ENCODE measurements at regions not wholly inside any gene's neighbourhood (a gene's known extent, or its start where the extent isn't known, plus 50 kb on each side); places are given as distances from the start of the nearest gene placed in this dataset.

DNA sequence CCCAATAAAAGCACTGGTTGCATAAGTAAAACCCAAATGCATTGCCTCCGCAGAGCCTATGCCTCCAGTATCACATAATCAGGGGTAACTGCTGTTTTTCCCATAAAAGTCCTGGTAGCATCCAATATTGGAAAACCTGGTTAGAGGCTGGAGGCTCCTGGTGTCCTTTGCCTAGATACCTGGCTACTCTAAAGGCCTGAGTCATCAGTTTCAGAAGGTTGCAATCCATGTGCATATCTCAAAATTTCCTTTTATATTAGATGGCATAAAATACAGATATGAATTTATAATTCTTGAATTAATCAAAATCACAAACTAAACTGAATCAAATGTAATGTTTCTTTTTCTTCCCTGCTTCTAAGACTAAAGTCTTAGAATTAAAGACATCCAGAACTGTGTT lies 164.2 kb upstream of the DCN start:
- DNase-seq (ENCODE audit: low read depth in 2 of 3, low spot score in 1 of 3) = no peak

DNA sequence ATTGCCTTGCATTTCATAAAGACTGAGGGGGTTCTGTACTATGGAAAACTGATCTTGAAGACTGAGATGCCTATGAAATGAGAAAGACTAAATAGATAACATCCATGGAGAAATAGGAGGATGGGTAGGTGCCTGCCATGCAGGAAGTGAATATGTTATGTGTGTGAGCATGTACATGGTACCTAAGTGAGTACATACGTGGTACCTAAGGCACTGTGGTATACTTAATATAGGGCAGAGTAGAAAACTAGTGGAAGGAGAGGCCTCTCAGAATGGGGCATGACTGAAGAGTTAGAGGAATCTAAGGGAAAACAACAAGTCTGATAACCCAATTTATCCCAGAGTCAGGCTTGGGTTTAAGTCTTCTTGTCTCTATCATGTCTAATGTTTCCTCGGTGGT lies 161.8 kb upstream of the DCN start:
- DNase-seq (ENCODE audit: low read depth in 2 of 3, low spot score in 1 of 3) = no peak

DNA sequence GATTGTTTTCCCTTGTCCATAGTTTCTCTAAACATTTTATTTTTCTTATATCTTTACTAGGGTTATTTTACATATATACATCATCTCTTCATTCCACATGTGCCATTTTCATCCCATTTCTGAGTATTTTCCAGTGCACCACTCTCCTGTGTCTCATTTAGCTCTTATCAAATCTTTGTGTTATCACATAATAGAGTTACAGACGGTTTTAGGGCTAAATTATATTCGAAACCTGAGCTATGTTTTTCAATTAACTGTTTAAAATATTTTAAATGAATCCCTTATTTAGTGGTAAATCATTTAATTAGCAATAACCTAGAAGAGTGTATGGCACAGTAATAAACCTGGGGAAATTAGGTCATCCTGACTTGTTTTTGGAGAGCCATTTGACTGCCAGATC lies 160.4 kb upstream of the DCN start:
- no peak for DNase-seq (ENCODE audit: low read depth in 2 of 3, low spot score in 1 of 3)

DNA sequence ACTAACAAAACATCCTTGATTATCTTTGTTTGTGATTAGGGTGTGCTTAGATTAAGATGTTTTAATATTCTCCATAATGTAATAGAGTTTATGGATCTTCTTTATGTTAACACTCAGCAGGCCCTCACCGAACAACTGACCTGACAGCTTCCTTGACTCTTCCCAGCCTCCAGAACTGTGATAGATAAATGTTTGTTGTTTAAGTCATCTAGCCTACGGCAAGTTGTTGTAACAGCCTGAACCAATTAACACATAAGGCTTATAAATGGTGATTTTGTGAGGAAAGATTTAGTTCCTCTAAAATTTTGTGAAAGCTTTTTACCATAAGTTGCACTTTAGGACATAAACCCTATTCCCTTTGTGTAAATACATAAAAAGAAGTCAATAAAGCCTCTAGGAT lies 156.5 kb upstream of the DCN start:
- no peak for DNase-seq (ENCODE audit: low read depth in 2 of 3, low spot score in 1 of 3)

DNA sequence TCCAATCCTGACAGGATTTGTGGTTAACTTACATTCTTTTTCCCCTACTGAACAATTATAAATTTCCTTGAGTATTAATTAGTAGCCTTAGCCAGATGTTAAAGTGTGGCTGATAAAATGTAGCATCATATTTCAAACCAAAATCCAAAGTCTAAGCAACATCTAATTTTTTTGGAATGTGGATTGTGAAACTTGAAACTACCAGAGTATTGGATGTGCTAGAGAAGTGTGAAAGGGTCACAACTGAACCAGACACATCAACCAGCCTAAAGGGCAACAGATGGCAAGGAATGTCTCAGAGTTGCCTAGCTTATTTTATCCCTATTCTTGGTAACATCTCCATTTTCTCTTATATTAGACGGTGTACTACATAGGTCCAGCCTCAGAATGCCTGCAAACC lies 153.1 kb upstream of the DCN start:
- no peak for DNase-seq (ENCODE audit: low read depth in 2 of 3, low spot score in 1 of 3)

DNA sequence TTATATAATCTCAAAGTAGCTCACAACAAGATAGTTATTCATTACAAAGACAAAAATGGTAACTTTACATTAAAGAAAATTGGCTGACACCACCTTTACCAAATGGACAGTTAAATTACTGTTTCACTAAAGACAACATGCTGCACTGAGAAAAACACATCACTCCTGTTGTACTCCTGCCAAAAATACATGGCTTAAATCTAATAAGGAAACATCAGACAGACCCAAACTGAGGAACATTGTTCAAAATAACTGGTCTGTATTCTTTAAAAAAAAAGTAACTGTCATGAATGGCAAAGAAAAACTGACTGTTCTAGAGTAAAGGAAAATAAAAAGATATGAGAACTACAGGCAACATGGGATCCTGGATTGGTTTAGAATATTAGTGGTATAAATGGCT lies 151.3 kb upstream of the DCN start:
- no peak for DNase-seq (ENCODE audit: low read depth in 2 of 3, low spot score in 1 of 3)

DNA sequence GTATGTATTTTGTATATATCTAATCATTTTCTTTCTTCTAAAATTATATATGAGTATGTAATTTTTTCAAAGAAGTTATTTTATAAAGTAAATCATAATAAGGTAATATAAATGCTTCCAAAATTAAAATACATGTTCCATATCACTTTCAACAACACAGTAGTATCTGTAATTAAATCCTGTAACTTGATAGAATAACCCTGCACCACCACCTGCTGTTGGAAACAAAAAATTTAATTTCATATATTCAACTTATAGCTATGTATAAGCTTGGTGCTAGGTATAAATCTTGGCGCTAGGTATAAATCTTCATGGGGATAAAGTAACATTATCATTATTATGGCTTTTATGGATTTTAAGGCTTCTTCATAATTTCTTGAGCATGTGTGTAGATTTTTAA lies 149.7 kb upstream of the DCN start:
- no peak for DNase-seq (ENCODE audit: low read depth in 2 of 3, low spot score in 1 of 3)

DNA sequence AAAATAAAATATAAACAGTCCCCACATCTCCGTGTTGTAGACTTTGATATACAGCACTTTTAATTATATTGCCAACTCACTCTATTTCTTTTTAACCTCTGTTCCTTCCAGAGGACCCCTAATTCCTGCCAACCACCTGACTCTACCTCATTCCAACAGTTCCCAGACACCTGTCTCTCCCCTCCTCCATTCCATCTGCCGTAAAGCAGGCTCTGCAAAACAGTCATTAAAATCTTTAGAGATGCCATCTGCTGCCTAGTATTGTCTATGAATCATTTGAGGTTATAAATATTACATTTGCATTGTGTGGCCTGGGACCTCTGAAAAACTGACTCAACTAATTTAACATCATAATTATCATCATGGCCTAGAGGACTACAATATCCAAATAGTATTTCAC lies 148.8 kb upstream of the DCN start:
- DNase-seq (ENCODE audit: low read depth in 2 of 3, low spot score in 1 of 3) = no peak

DNA sequence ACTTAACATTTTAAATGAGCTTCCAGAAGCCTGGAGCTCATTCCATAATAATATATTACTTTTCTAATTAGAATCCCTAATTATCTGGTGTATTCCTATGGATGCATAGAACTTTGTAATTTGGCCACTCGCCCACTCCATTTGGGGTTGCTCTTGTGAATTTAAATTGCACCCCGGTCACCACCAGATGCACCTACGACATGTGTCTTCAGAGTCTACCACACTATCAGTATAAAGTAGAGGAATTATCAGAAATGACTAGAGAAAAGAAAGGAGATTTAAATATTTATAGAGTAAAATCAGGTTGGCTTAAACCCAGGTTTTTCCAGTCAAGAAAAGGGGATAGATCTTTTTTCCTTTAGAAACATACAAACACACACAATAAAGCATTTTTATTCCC lies 145.8 kb upstream of the DCN start:
- no peak for DNase-seq (ENCODE audit: low read depth in 2 of 3, low spot score in 1 of 3)

DNA sequence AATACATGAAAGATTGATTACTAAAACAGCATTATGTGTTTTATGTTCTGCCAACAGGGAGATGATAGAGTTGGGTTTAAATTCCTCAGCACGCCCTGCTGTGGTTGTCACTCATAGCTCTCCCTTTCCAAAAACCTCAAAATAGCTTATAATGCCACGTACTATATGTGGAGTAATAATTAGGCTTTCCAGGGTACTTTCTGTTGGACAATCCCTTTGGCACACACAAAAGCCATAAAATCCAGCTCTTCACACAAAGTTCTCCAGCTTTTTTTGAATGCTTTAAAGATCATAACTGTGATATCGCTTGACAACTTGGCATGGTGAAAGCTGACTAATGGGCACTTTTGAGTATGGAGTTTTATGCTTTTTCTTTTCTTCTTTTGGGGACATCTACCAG lies 145.3 kb upstream of the DCN start:
- DNase-seq (ENCODE audit: low read depth in 2 of 3, low spot score in 1 of 3) = no peak

DNA sequence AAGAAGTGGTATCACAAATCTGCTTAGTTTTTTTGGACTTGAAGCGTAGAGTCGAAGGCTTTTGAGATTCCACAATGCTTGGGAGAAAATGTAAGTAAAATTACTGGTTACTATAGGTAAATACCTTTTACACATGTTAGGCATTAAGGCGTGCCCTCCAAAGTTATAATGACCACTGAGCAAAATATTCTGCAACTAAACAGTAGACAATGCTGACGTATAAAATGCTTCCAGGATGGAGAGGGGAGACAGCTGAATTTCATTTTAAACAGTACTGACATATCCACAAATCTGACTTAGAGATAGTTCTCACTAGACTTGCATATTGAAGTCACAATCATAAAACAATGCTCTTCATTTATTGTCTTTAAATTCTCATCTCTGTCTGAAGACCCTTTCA lies 144.5 kb upstream of the DCN start:
- no peak for DNase-seq (ENCODE audit: low read depth in 2 of 3, low spot score in 1 of 3)

DNA sequence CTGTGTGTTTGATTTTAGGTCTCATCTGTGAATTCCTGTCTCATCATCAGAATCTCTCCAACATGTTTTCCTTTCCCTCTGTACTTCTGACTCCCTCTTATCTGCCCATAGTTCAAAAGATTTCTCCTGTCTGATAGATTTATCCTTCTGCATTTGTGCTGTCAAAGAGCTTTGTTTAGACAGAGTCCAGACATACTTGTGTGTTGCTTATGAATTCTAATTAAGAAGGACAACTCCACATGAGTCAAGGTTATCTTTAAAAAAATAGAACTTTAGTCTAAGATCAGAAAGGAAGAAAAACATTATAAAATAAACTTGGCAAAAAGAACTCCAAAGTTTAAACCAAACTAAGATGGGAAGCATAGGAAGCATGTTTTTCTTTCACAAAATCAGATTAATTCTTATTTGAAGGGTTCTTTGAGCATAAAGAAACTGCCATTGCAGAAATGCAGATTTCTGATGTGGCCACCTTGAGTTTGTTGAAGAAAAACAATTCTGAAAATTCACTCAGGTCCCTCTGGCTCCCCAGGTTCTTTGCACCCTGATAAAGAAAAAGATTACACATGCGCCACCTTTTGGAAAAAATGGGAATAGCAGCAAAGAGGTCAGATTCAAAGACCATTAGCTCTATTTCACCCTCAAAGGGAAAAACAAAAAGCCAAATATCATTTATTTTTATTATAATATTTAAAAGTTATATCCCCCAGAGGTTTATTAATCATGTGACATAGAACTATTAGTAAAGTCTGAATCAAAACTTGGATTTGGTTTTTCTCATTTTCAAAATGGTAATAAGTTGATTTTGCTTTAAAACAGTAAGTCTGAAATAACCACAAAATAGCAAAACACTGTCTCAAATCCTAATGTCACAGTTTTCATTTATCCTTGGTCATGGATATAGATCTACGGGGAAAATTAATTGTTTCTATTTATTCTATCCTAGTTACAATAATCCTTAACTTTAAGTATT lies 143.7 kb upstream of the DCN start:
- peak; percentile 3 to 69 (median 7) for DNase-seq (ENCODE audit: low read depth in 2 of 3, low spot score in 1 of 3)

DNA sequence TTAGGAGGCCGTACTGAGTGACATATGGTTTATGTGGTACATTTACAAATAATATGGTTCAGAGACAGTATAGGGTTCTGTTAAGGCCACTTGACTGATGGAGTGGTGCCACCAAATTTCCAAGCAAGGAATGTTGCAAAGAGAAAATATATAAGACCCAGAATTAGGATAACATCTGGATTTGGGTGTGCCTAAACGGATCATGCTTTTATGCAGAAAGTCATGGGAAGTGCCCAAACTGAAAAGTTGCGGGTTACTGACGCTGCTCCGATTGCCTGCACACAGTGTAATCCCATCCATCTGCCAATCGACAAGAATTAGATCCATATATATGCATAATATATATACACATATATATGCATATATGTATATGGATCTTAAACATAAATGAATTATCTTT lies 138.4 kb upstream of the DCN start:
- DNase-seq (ENCODE audit: low read depth in 2 of 3, low spot score in 1 of 3) = no peak

DNA sequence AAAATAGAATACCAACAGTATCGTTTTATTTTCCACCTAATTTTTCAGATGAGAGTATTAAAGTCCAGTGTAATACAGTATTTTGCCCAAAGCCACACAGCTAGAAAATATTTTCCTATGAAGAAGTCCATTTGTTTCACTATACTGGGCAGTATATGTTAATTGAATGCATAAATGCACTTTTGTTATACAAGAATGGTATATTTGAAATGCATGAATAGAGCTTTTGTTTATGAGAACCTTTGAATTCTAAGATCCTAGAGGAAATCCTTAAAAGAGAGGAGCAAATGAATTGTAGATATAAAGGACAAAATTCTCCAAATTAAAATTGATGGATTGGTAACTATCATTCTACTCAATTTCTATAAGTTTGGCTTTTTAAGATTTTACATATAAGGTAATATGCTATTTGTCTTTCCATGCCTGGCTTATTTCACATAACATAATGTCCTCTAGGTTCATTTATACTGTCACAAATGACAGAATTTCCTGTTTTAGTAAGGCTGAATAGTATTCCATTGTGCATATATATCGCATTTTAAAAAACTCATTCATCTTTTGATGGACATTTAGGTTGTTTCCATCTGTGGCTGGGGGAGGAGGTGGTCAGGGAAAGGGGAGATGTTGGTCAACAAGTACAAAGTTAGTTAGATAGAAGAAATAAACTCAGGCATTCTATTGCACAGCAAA lies 136.6 kb upstream of the DCN start:
- no peak for DNase-seq (ENCODE audit: low read depth in 2 of 3, low spot score in 1 of 3)

DNA sequence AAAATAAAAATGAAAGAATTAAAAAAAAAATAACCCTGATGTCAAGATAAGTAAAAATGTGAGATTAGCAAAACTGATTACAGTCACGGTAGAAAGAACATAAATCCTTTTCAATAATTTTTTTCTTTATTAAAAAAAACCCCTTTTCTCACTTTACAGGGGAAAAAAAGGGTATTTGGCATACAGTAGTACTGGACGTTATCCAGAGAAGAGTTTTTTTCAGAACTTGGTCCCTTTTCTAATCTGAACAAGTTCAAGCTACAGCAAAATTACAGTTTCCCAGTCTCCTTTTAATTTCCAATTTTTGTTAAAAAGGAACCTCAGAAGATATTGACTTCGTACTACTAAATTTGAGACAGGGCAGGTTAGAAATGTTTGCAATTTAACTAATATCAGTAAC lies 134.7 kb upstream of the DCN start:
- no peak for DNase-seq (ENCODE audit: low read depth in 2 of 3, low spot score in 1 of 3)

DNA sequence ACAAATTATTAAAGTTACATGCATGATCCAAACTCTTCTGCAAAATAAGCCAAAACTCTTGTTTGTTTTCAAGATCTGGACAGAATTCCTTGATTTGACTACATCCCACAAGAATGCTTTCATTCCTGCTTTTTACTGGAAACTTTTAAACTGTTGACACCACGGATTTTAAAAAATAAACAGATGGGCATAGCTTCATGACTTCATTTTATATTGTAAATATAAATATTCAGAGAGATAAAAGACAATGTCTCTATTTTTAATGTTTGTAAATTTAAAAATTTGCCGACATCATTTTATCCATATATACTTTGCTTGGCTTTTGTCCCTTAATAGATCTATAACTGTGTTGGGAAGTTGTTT lies 134.3 kb upstream of the DCN start:
- no peak for DNase-seq (ENCODE audit: low read depth in 2 of 3, low spot score in 1 of 3)

DNA sequence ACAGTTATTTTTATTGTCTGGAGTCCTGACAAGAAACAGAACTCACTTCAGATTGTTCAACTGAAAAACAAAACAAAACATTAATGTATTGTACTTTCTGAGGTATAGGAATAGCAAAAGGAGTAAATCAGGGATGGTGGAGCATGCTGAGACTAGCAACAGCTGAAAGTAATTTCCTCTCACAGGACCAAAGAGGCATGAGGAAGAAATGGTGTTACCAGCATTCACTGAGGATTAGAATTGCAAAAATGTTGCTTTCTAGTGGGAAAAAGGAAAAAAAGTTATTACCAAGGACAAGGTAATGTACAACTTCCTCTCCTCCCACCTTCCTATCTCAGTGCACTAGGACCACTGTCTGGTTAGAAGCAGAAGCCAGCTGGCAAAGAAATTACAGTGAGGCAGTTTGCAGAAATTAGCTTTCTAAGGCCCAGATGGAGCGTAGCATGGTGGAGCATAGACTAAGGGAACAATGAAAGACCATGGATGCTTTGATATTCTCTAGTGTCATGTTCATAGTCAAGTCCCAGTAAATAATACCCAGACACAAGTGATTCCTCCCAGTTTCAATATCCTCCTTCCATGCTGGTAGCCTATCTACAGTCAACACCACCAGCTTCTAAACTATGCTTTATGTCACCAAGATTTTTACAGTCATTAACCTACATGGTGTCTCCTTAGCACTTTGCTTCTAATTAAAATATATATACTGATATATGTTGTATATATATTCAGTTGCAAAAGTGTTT lies 133.7 kb upstream of the DCN start:
- DNase-seq (ENCODE audit: low read depth in 2 of 3, low spot score in 1 of 3) = no peak

DNA sequence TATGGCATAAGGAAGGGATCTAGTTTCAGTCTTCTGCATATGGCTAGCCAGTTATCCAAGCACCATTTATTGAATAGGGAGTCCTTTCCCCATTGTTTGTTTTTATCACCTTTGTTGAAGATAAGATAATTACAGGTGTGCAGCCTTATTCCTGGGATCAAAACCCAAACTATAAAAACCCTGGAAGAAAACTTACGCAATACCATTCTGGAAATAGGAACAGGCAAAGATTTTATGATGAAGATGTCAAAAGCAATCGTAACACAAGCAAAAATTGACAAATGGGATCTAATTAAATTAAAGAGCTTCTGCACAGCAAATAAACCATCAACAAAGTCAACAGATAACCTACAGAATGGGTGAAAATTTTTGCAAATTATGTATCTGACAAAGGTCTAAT lies 128.5 kb upstream of the DCN start:
- DNase-seq (ENCODE audit: low read depth in 2 of 3, low spot score in 1 of 3) = no peak

DNA sequence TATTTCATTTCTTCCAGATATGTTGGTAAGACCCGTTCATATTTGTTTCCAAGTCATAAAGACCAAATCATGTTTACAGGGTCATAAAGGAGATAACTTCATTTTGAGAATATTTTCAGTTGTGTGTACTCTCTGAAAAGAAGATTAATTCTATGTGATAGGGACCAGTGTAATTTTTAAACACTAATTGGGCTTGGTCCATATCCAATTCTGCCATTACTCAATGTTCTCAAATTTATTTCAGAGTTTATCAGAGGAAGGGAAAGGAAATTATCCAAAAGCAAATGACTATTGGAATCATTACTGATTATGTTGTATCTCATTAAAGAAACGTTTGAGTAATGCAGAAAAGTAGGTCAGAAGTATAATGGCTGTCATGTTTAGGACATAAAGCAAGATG lies 126.8 kb upstream of the DCN start:
- DNase-seq (ENCODE audit: low read depth in 2 of 3, low spot score in 1 of 3) = no peak

DNA sequence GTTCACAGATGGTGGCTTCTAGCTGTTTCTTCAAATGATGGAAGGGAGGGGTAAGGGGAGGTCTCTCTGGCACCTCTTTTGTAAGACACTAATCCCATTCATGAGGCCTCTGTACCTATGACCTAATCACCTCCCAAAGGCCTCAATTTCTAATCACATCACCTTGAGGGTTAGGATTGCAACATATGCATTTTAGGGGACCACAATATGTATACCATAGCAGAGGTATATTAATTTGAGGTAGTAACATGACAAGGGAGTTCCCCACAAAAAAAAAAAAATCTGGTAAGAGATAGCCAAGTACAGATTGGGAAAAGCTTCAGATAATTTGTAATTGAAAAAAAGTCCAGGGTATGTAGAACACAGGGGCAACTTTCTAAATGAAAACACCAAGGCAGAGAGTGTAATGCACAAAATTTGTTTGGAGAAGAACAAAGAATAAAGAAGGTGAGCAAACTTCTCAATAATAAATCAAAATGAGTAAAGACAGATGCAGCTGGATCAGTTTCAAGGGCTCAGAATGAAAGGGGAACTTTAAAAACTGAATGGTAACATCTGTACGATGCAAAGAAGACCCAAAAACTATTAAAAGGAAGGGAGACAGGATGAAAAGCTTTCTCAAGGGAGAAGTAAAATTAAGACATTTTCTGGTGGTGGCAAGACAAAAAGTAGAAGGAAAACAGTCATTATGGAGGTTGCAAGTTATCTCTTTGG lies 125.5 kb upstream of the DCN start:
- no peak for DNase-seq (ENCODE audit: low read depth in 2 of 3, low spot score in 1 of 3)

DNA sequence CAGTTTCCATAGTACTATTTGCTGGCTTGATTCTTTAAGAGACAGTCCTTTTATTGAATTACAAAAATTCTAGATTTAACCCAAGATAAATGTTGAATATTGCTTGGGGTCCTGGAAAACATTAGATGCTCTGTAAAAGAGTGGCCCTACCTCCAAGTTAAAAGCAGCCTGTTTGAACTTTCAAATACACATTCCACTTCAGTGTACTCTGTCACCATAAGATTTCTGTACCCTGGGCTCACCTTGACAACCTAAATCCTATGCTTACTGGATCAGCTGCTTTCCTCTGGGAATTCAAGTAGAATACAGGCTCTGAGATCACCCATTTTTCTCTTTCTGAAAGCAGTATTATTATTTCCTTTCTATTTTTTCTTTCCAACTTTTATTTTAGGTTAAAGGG lies 107.7 kb upstream of the DCN start:
- DNase-seq (ENCODE audit: low read depth in 2 of 3, low spot score in 1 of 3) = no peak

Data from stimulated activated CD4-positive, alpha-beta T cell treated with anti-CD3 and anti-CD28 coated beads, Interleukin-12 subunit alpha, Interleukin-12 subunit beta, amount 100 ng/mL, for 48 hours (primary cell).